ENCODE measurements at regions not wholly inside any gene's neighbourhood (a gene's known extent, or its start where the extent isn't known, plus 50 kb on each side); places are given as distances from the start of the nearest gene placed in this dataset.

GRCh38 chr16:85181739-85182129 lies 69.5 kb upstream of the CIBAR2 start (continued):
- TF ChIP-seq USF2 (IDR thresholded peaks at IDR 0.05; ENCODE audit: low read depth, low read length) (no peak), USF2 (CRISPR knock-in tag; IDR thresholded peaks at IDR 0.05; ENCODE audit: borderline replicate concordance) (no peak), TARDBP (CRISPR knock-in tag; IDR thresholded peaks at IDR 0.05) (0 out of 2 replicates have a peak, but pooled peaks have one; percentile 9), CHCHD3 (CRISPR knock-in tag; IDR thresholded peaks at IDR 0.05) (no peak), SAP130 (CRISPR knock-in tag; IDR thresholded peaks at IDR 0.05; ENCODE audit: low read depth) (peak; percentile 68), ADNP (CRISPR knock-in tag; IDR thresholded peaks at IDR 0.05) (no peak), MXD4 (CRISPR knock-in tag; IDR thresholded peaks at IDR 0.05) (no peak), ZBTB34 (CRISPR knock-in tag; IDR thresholded peaks at IDR 0.05) (no peak), ZNF260 (CRISPR knock-in tag; IDR thresholded peaks at IDR 0.05; ENCODE audit: borderline replicate concordance, low read depth) (no peak), ATAD3A (CRISPR knock-in tag; IDR thresholded peaks at IDR 0.05) (no peak), ZBTB4 (CRISPR knock-in tag; IDR thresholded peaks at IDR 0.05; ENCODE audit: borderline replicate concordance) (no peak), PBX2 (CRISPR knock-in tag; IDR thresholded peaks at IDR 0.05) (no peak), HNRNPL (IDR thresholded peaks at IDR 0.05; ENCODE audit: low read depth, low read length) (peak; percentile 75; the same call in 1 of the 2 replicates), ZKSCAN1 (IDR thresholded peaks at IDR 0.05; ENCODE audit: low read length) (no peak), ZNF775 (CRISPR knock-in tag; IDR thresholded peaks at IDR 0.05; ENCODE audit: borderline replicate concordance) (no peak), ZNF224 (CRISPR knock-in tag; IDR thresholded peaks at IDR 0.05) (peak; percentile 68; the same call in 1 of the 2 replicates), NCOA5 (CRISPR knock-in tag; IDR thresholded peaks at IDR 0.05) (no peak), ZNF101 (CRISPR knock-in tag; IDR thresholded peaks at IDR 0.05; ENCODE audit: borderline replicate concordance, low read depth) (no peak), ZNF839 (CRISPR knock-in tag; IDR thresholded peaks at IDR 0.05; ENCODE audit: borderline replicate concordance) (no peak), ZNF121 (CRISPR knock-in tag; IDR thresholded peaks at IDR 0.05) (no peak), MXI1 (IDR thresholded peaks at IDR 0.05; ENCODE audit: borderline replicate concordance, low read depth, low read length) (no peak), ZNF34 (CRISPR knock-in tag; IDR thresholded peaks at IDR 0.05; ENCODE audit: borderline replicate concordance) (no peak), THRA (CRISPR knock-in tag; IDR thresholded peaks at IDR 0.05; ENCODE audit: borderline replicate concordance) (no peak; the same call in 1 of the 2 replicates)
